ENCODE measurements at regions not wholly inside any gene's neighbourhood (a gene's known extent, or its start where the extent isn't known, plus 50 kb on each side); places are given as distances from the start of the nearest gene placed in this dataset.
A peak's percentile ranks its signal among the peaks of the same experiment; 100 is the strongest.
"Not testable (repeated sequence)": the region's sequence is repeated elsewhere in the genome, so short reads cannot be mapped to it uniquely, and the experiment has no call there.

- peak; percentile 90 for DNase-seq (ENCODE audit: low read depth)
These were observed 62.0 kb upstream of the LMNTD1 start for GRCh38 chr12:25615119-25615518.

GRCh38 chr12:25616286-25616685 lies 63.2 kb upstream of the LMNTD1 start:
- no peak for DNase-seq (ENCODE audit: low read depth)

GRCh38 chr12:25617991-25618390 lies 64.9 kb upstream of the LMNTD1 start:
- DNase-seq (ENCODE audit: low read depth), result no peak

- no peak for DNase-seq (ENCODE audit: low read depth)
These were observed 70.7 kb upstream of the LMNTD1 start for GRCh38 chr12:25623816-25624215.

- no peak for DNase-seq (ENCODE audit: low read depth)
These were observed 72.1 kb upstream of the LMNTD1 start for GRCh38 chr12:25625146-25625545.

- no peak for DNase-seq (ENCODE audit: low read depth)
These were observed 76.3 kb upstream of the LMNTD1 start for GRCh38 chr12:25629341-25629740.

- DNase-seq (ENCODE audit: low read depth), result not testable (repeated sequence)
These were observed 77.8 kb upstream of the LMNTD1 start for GRCh38 chr12:25630735-25631515.

GRCh38 chr12:25633149-25633548 lies 80.1 kb upstream of the LMNTD1 start:
- DNase-seq (ENCODE audit: low read depth), result not testable (repeated sequence)

- no peak for DNase-seq (ENCODE audit: low read depth)
These were observed 84.7 kb upstream of the LMNTD1 start for GRCh38 chr12:25637752-25638151.

- no peak for DNase-seq (ENCODE audit: low read depth)
These were observed 86.3 kb upstream of the LMNTD1 start for GRCh38 chr12:25639406-25639805.

GRCh38 chr12:25644979-25645378 lies 91.9 kb upstream of the LMNTD1 start:
- DNase-seq (ENCODE audit: low read depth), result no peak

- no peak for DNase-seq (ENCODE audit: low read depth)
These were observed 92.3 kb upstream of the LMNTD1 start for GRCh38 chr12:25645427-25645826.

GRCh38 chr12:25651931-25652330 lies 98.8 kb upstream of the LMNTD1 start:
- no peak for DNase-seq (ENCODE audit: low read depth)

- no peak for DNase-seq (ENCODE audit: low read depth)
These were observed 99.3 kb upstream of the LMNTD1 start for GRCh38 chr12:25652371-25652770.

- no peak for DNase-seq (ENCODE audit: low read depth)
These were observed 100.5 kb upstream of the LMNTD1 start for GRCh38 chr12:25653487-25654175.

- DNase-seq (ENCODE audit: low read depth), result no peak
These were observed 102.6 kb upstream of the LMNTD1 start for GRCh38 chr12:25655702-25656101.

- DNase-seq (ENCODE audit: low read depth), result no peak
These were observed 106.5 kb upstream of the LMNTD1 start for GRCh38 chr12:25659621-25660020.

GRCh38 chr12:25670076-25671055 lies 117.3 kb upstream of the LMNTD1 start:
- DNase-seq (ENCODE audit: low read depth), result peak; percentile 15

- DNase-seq (ENCODE audit: low read depth), result peak; percentile 54
These were observed 122.7 kb upstream of the LMNTD1 start for GRCh38 chr12:25675808-25676207.

- DNase-seq (ENCODE audit: low read depth), result peak; percentile 4
These were observed 124.3 kb upstream of the LMNTD1 start for GRCh38 chr12:25677232-25677937.

- DNase-seq (ENCODE audit: low read depth), result no peak
These were observed 128.5 kb upstream of the LMNTD1 start for GRCh38 chr12:25681580-25681979.

GRCh38 chr12:25682421-25682820 lies 129.3 kb upstream of the LMNTD1 start:
- no peak for DNase-seq (ENCODE audit: low read depth)

Measured in amniotic epithelial cell (primary cell).